ENCODE measurements at regions not wholly inside any gene's neighbourhood (a gene's known extent, or its start where the extent isn't known, plus 50 kb on each side); places are given as distances from the start of the nearest gene placed in this dataset.

DNA sequence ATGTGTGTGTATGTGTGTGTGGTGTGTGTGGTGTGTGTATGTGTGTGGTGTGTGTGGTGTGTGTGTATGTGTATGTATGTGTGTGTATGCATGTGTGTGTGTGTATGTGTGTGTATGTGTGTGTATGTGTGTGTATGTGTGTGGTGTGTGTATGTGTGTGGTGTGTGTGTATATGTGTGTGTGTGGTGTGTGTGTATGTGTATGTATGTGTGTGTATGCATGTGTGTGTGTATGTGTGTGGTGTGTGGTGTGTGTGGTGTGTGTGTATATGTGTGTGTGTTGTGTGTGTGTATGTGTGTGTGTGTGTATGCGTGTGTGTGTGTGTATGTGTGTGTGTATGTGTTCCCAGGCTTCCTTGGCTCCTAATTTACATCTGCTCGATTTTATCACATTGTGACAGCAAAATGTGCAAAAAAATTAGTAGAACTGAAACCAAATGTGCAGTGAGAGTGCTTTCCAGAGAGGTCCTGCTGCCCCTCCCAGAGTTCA, 234.5 kb downstream of the BMP7 start:
- TF ChIP-seq YY1 (IDR thresholded peaks at IDR 0.05; ENCODE audit: low read depth), result no peak
- TF ChIP-seq EP300 (IDR thresholded peaks at IDR 0.05; ENCODE audit: borderline replicate concordance), result no peak
- no peak for TF ChIP-seq CREB1 (IDR thresholded peaks at IDR 0.05; ENCODE audit: low read depth)
- TF ChIP-seq TAF1 (IDR thresholded peaks at IDR 0.05; ENCODE audit: low read depth), result no peak

Measured in Ishikawa (cell line).